ENCODE measurements at regions not wholly inside any gene's neighbourhood (a gene's known extent, or its start where the extent isn't known, plus 50 kb on each side); places are given as distances from the start of the nearest gene placed in this dataset.

DNA sequence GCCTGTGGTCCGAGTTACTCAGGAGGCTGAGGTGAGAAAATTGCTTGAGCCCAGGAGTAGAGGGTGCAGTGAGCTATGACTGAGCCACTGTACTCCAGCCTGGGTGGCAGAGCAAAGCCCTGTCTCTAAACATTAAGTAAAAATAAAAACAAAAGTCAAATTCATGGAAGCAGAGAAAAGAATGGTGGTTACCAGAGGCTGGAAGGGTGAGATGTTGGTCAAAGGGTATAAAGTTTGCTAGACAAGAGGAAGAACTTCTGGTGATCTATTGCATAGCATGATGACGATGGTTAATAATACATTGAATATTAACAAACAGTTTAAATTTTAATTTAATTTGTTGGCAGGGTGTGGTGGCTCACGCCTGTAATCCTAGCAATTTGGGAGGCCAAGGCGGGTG lies 68.1 kb downstream of the CRPPA start:
- POLR2A ChIA-PET, result no interaction called here
- Histone ChIP-seq H3K27me3 (ENCODE audit: control insufficient read depth, insufficient read depth, low read length) (no peaks in the 10 kb centered on the region; the same call in 1 of the 2 replicates), H3K4me3 (ENCODE audit: low read depth, low read length) (no peak overlapping the region), H3K36me3 (ENCODE audit: control insufficient read depth, insufficient read depth, low read length) (no peaks in the 10 kb centered on the region)
- no peak for DNase-seq (ENCODE audit: low read depth)
- TF ChIP-seq, protein P1, sequence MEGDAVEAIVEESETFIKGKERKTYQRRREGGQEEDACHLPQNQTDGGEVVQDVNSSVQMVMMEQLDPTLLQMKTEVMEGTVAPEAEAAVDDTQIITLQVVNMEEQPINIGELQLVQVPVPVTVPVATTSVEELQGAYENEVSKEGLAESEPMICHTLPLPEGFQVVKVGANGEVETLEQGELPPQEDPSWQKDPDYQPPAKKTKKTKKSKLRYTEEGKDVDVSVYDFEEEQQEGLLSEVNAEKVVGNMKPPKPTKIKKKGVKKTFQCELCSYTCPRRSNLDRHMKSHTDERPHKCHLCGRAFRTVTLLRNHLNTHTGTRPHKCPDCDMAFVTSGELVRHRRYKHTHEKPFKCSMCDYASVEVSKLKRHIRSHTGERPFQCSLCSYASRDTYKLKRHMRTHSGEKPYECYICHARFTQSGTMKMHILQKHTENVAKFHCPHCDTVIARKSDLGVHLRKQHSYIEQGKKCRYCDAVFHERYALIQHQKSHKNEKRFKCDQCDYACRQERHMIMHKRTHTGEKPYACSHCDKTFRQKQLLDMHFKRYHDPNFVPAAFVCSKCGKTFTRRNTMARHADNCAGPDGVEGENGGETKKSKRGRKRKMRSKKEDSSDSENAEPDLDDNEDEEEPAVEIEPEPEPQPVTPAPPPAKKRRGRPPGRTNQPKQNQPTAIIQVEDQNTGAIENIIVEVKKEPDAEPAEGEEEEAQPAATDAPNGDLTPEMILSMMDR (IDR thresholded peaks at IDR 0.05; ENCODE audit: insufficient read depth, low read depth, low read length), result no peak
- CTCF ChIA-PET, result no interaction called here

- Histone ChIP-seq H3K4me3 (ENCODE audit: low read depth, low read length) (no peak overlapping the region), H3K36me3 (ENCODE audit: control insufficient read depth, insufficient read depth, low read length) (no peaks in the 10 kb centered on the region), H3K27me3 (ENCODE audit: control insufficient read depth, insufficient read depth, low read length) (no peaks in the 10 kb centered on the region; the same call in 1 of the 2 replicates)
- ChIA-PET CTCF (interaction anchor here (0.8 kb wide), 1 partner anchor 237 kb away, joined by 3 read pairs; no protein-coding TSS in a partner anchor), POLR2A (no interaction called here)
- no peak for DNase-seq (ENCODE audit: low read depth)
- TF ChIP-seq, protein P1 (IDR thresholded peaks at IDR 0.05; ENCODE audit: insufficient read depth, low read depth, low read length), result no peak
These were observed 70.7 kb downstream of the CRPPA start for GRCh38 chr7:16350634-16351033.

GRCh38 chr7:16348251-16348650 lies 73.1 kb downstream of the CRPPA start:
- Histone ChIP-seq H3K27me3 (ENCODE audit: control insufficient read depth, insufficient read depth, low read length) (no peaks in the 10 kb centered on the region; the same call in none of the 2 replicates), H3K4me3 (ENCODE audit: low read depth, low read length) (no peak overlapping the region), H3K36me3 (ENCODE audit: control insufficient read depth, insufficient read depth, low read length) (no peaks in the 10 kb centered on the region)
- TF ChIP-seq, protein P1 (IDR thresholded peaks at IDR 0.05; ENCODE audit: insufficient read depth, low read depth, low read length), result no peak
- ChIA-PET POLR2A (no interaction called here), CTCF (interaction anchor here (1.3 kb wide), 1 partner anchor 38 kb away, joined by 3 read pairs; no protein-coding TSS in a partner anchor)
- DNase-seq (ENCODE audit: low read depth), result no peak

- TF ChIP-seq, protein P1 (IDR thresholded peaks at IDR 0.05; ENCODE audit: insufficient read depth, low read depth, low read length), result no peak
- POLR2A ChIA-PET, result no interaction called here
- Histone ChIP-seq H3K36me3 (ENCODE audit: control insufficient read depth, insufficient read depth, low read length) (no peaks in the 10 kb centered on the region), H3K27me3 (ENCODE audit: control insufficient read depth, insufficient read depth, low read length) (no peaks in the 10 kb centered on the region; the same call in none of the 2 replicates), H3K4me3 (ENCODE audit: low read depth, low read length) (no peak overlapping the region)
- CTCF ChIA-PET, result interaction anchor here (1.3 kb wide), 1 partner anchor 38 kb away, joined by 3 read pairs; no protein-coding TSS in a partner anchor
- no peak for DNase-seq (ENCODE audit: low read depth)
These were observed 73.5 kb downstream of the CRPPA start for GRCh38 chr7:16347827-16348192.

DNA sequence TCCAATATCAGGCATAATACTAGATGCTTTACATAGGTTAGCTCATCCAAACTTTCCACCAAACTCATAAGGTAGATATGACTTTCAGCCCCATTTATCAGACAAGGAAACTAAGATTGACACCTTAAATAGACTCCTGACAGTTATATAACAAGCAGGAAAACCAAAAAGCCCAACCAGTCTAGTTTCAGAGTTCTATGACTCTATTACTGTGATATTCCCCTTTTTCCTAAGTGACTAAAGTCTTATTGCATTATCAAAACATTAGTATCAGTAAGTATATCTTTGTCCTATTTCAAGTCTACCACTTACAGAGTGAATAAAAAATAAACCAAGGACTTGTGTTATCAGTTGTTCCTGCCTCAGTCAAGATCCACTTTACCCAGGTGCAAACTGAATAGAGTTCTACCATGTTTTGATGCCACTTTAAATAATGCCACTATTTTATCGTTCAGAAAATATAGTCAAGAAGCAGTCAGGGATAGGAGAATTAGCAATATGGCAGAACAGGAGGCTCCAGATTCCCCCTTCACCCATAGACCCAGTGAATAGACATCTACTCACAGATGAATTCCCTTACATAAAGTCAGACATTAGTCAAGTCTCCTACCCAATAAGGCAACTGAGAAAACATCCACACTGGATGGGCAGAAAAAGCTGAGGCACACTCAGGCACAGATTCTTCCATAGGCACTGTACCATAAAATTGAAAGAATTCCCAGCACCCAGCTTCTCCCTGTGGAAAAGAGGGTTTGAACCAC lies 74.1 kb downstream of the CRPPA start:
- TF ChIP-seq, protein P1 (IDR thresholded peaks at IDR 0.05; ENCODE audit: insufficient read depth, low read depth, low read length), result no peak
- no peak for DNase-seq (ENCODE audit: low read depth)
- Histone ChIP-seq H3K36me3 (ENCODE audit: control insufficient read depth, insufficient read depth, low read length) (no peaks in the 10 kb centered on the region), H3K27me3 (ENCODE audit: control insufficient read depth, insufficient read depth, low read length) (no peaks in the 10 kb centered on the region; the same call in none of the 2 replicates), H3K4me3 (ENCODE audit: low read depth, low read length) (no peak overlapping the region)
- POLR2A ChIA-PET, result no interaction called here
- CTCF ChIA-PET, result interaction anchor here (0.9 to 1.3 kb wide), 2 partner anchors 37 to 84 kb away, joined by 3 read pairs; no protein-coding TSS in a partner anchor
